H9 (cell line): ENCODE measurements at regions not wholly inside any gene's neighbourhood (a gene's known extent, or its start where the extent isn't known, plus 50 kb on each side); places are given as distances from the start of the nearest gene placed in this dataset.

Source experiments
- DNase-seq: peaks from one replicate; pipeline ENCODE4 v3.0.0-alpha.2; 2017
- H2AFZ ChIP-seq: one replicate; pipeline ENCODE4 v1.6.1; 2013; ENCODE audit warnings: mild to moderate bottlenecking, low read length, control low read depth, moderate library complexity
- H2AK5ac ChIP-seq: 2 replicates; pipeline ENCODE4 v1.6.1; 2013; ENCODE audit warnings: low read length, control low read depth, mixed read lengths; ENCODE audit not compliant: insufficient read length
- H2BK120ac ChIP-seq: one replicate; pipeline ENCODE4 v1.6.1; 2013; ENCODE audit warnings: low read depth, mild to moderate bottlenecking, low read length, control low read depth, inconsistent platforms; ENCODE audit not compliant: poor library complexity, severe bottlenecking
- H2BK12ac ChIP-seq: 2 replicates; pipeline ENCODE4 v1.6.1; 2013; ENCODE audit warnings: low read length, control low read depth, mixed read lengths, low read depth; ENCODE audit not compliant: insufficient read length
- H2BK15ac ChIP-seq: 2 replicates; pipeline ENCODE4 v1.6.1; 2013; ENCODE audit warnings: low read depth, low read length, control low read depth
- H2BK20ac ChIP-seq: one replicate; pipeline ENCODE4 v1.6.1; 2013; ENCODE audit warnings: low read depth, mild to moderate bottlenecking, low read length, control low read depth, inconsistent platforms; ENCODE audit not compliant: poor library complexity, severe bottlenecking
- H2BK5ac ChIP-seq: 2 replicates; pipeline ENCODE4 v1.6.1; 2013; ENCODE audit warnings: low read length, control low read depth, mixed read lengths; ENCODE audit not compliant: insufficient read length
- H3K14ac ChIP-seq: 2 replicates; pipeline ENCODE4 v1.6.1; 2013; ENCODE audit warnings: low read length, control low read depth; ENCODE audit not compliant: insufficient read depth
- H3K18ac ChIP-seq: 2 replicates; pipeline ENCODE4 v1.6.1; 2013; ENCODE audit warnings: low read depth, mild to moderate bottlenecking, mixed read lengths, low read length, control low read depth; ENCODE audit not compliant: insufficient read length
- H3K23ac ChIP-seq: 2 replicates; pipeline ENCODE4 v1.6.1; 2013; ENCODE audit warnings: low read length, control low read depth, mixed read lengths, low read depth; ENCODE audit not compliant: insufficient read length
- H3K23me2 ChIP-seq: 2 replicates; pipeline ENCODE4 v1.6.1; 2013; ENCODE audit warnings: low read depth, mild to moderate bottlenecking, mixed read lengths, low read length, control low read depth; ENCODE audit not compliant: insufficient read length, poor library complexity, severe bottlenecking
- H3K27ac ChIP-seq: 2 replicates; pipeline ENCODE4 v1.5.1; 2013; ENCODE audit warnings: low read length, control low read depth, mixed read lengths, low read depth; ENCODE audit not compliant: insufficient read length
- H3K27me3 ChIP-seq: 2 replicates; pipeline ENCODE4 v1.6.1; 2013; ENCODE audit warnings: low read length, control low read depth, inconsistent platforms; ENCODE audit not compliant: insufficient read depth
- H3K4ac ChIP-seq: 2 replicates; pipeline ENCODE4 v1.6.1; 2013; ENCODE audit warnings: low read depth, mild to moderate bottlenecking, control low read depth, inconsistent platforms, low read length, moderate library complexity
- H3K4me1 ChIP-seq: 2 replicates; pipeline ENCODE4 v1.6.1; 2013; ENCODE audit warnings: low read length, control low read depth, inconsistent platforms; ENCODE audit not compliant: insufficient read depth
- H3K4me2 ChIP-seq: 2 replicates; pipeline ENCODE4 v1.6.1; 2013; ENCODE audit warnings: low read length, control low read depth, mixed read lengths; ENCODE audit not compliant: insufficient read length, insufficient read depth
- H3K56ac ChIP-seq: 2 replicates; pipeline ENCODE4 v1.6.1; 2013; ENCODE audit warnings: low read depth, mild to moderate bottlenecking, mixed read lengths, low read length, control low read depth; ENCODE audit not compliant: insufficient read length
- H3K79me1 ChIP-seq: 2 replicates; pipeline ENCODE4 v1.6.1; 2013; ENCODE audit warnings: low read depth, mild to moderate bottlenecking, moderate library complexity, low read length, control low read depth, inconsistent platforms; ENCODE audit not compliant: insufficient read depth, poor library complexity, severe bottlenecking
- H3K79me2 ChIP-seq: 2 replicates; pipeline ENCODE4 v1.6.1; 2013; ENCODE audit warnings: low read length, control low read depth, inconsistent platforms; ENCODE audit not compliant: insufficient read depth
- H3K9ac ChIP-seq: 2 replicates; pipeline ENCODE4 v1.6.1; 2013; ENCODE audit warnings: low read length, control low read depth, mixed read lengths; ENCODE audit not compliant: insufficient read length; ENCODE audit errors: extremely low read depth
- H3K9me3 ChIP-seq: one replicate; pipeline ENCODE4 v1.6.1; 2013; ENCODE audit warnings: low read depth, low read length, inconsistent platforms; ENCODE audit not compliant: control insufficient read depth
- H3T11ph ChIP-seq: one replicate; pipeline ENCODE4 v1.6.1; 2013; ENCODE audit warnings: mild to moderate bottlenecking, low read length, control low read depth, inconsistent platforms
- H4K20me1 ChIP-seq: one replicate; pipeline ENCODE4 v1.6.1; 2013; ENCODE audit not compliant: control insufficient read depth, insufficient read length, insufficient read depth
- H4K5ac ChIP-seq: 2 replicates; pipeline ENCODE4 v1.6.1; 2013; ENCODE audit warnings: low read depth, mild to moderate bottlenecking, mixed read lengths, low read length, control low read depth; ENCODE audit not compliant: insufficient read length
- H4K8ac ChIP-seq: replicated peaks from 2 replicates; pipeline ENCODE4 v1.6.1; 2013; ENCODE audit warnings: low read length, control low read depth, mixed read lengths, low read depth; ENCODE audit not compliant: insufficient read length
- H4K91ac ChIP-seq: 2 replicates; pipeline ENCODE4 v1.6.1; 2013; ENCODE audit warnings: low read depth, mild to moderate bottlenecking, moderate library complexity, mixed read lengths, low read length, control low read depth; ENCODE audit not compliant: insufficient read length
- H3K27ac Mint-ChIP-seq, 3 experiments: 2 replicates in 2 of 3; 3 replicates in 1 of 3; pipeline ENCODE4 v1.8.0; 2020 to 2021; ENCODE audit warnings: mixed read lengths in 3 of 3, mild to moderate bottlenecking in 1 of 3, moderate library complexity in 1 of 3
- H3K27me3 Mint-ChIP-seq: 2 replicates; pipeline ENCODE4 v1.8.0; 2021; ENCODE audit warnings: low read depth, mild to moderate bottlenecking, moderate library complexity, mixed read lengths
- H3K36me3 Mint-ChIP-seq, 3 experiments: 2 replicates in 2 of 3; 3 replicates in 1 of 3; pipeline ENCODE4 v1.8.0; 2020 to 2021; ENCODE audit warnings: low read depth in 3 of 3, mixed read lengths in 3 of 3; ENCODE audit not compliant: insufficient read depth in 1 of 3
- H3K4me1 Mint-ChIP-seq, 2 experiments: 2 replicates each; pipeline ENCODE4 v1.8.0; 2020; ENCODE audit warnings: mixed read lengths in 2 of 2
- H3K4me3 Mint-ChIP-seq, 2 experiments: 2 replicates in 1 of 2; 3 replicates in 1 of 2; pipeline ENCODE4 v1.8.0; 2020 to 2021; ENCODE audit warnings: mild to moderate bottlenecking in 2 of 2, mixed read lengths in 2 of 2, moderate library complexity in 1 of 2
- H3K9me3 Mint-ChIP-seq, 2 experiments: 2 replicates in 1 of 2; 3 replicates in 1 of 2; pipeline ENCODE4 v1.8.0; 2020; ENCODE audit warnings: mild to moderate bottlenecking in 2 of 2, mixed read lengths in 2 of 2, moderate library complexity in 1 of 2
- WGBS: extraction: QIAGEN DNeasy Blood & Tissue Kit; methylation state at CpG from one replicate; pipeline ENCODE4 v1.1.7; 2013; ENCODE audit warnings: missing lambda C conversion rate, low lambda C conversion rate, mixed read lengths; ENCODE audit not compliant: insufficient read length; ENCODE audit errors: extremely low coverage; 5-methylcytosine and 5-hydroxymethylcytosine counted together
- TF ChIP-seq, protein P1 (sequence below): fragments of 200-600 bp; sonication (generic); conservative IDR thresholded peaks from 3 replicates; pipeline ENCODE4 v1.8.0; 2021; ENCODE audit warnings: antibody characterized with exemption, mild to moderate bottlenecking

DNA sequence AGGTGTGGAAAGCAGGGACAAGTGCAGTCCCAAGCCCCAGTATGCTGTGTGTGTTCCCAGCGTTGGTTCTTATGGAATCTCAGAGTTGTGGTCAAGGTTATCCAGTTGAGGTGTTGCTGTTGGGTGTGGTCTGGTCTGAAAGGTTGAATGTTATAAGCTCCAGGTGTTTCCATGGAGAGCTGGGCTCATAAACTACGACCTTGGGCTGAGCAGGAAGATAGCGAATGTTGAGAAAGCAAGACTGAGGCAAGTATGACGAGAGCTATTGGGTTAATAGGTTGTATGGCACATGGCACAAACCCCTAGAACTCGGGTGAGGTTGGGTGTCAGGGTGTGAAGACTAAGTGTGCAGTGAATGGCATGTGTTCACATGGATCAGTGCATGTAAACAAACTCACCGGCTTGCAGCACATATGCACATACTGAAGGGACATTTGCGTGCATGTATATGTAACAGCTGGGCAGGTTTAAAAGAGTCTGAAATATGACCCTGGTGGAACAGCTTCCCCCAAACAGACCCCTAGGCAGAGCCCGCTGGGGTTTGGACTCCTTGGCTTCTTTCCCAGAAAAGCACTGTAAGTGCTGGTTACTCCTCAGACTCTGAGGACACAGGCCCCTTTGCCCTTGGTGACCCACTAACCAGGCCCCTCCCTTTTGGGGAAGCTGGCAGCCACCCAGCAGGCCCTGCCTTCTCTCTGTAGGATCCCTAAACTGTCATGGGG is 117.5 kb downstream of the NAV1 start:
- Mint-ChIP-seq H3K36me3 (peaks cover 0 to 1% (median 0%) of the 10 kb centered on the region in 3 experiments; a peak in 1 of 7 replicates), H3K4me3 (no peak overlapping the region), H3K27me3 (peaks cover 11% of the 10 kb centered on the region), H3K4me1 (peaks cover 12 to 28% of the 10 kb centered on the region in 2 experiments), H3K27ac (no peak overlapping the region), H3K9me3 (no peaks in the 10 kb centered on the region)
- Histone ChIP-seq H3T11ph (no peak overlapping the region), H3K27ac (no peak overlapping the region), H4K20me1 (no peaks in the 10 kb centered on the region), H2BK5ac (no peak overlapping the region), H2AK5ac (no peak overlapping the region), H2BK120ac (no peak overlapping the region), H4K91ac (no peak overlapping the region), H3K56ac (no peak overlapping the region), H3K9me3 (no peaks in the 10 kb centered on the region), H3K23me2 (no peaks in the 10 kb centered on the region), H3K9ac (no peak overlapping the region), H3K23ac (no peak overlapping the region), H3K4me2 (no peak overlapping the region), H2BK12ac (no peak overlapping the region), H3K79me2 (no peaks in the 10 kb centered on the region; the same call in 1 of the 2 replicates), H2AFZ (no peak overlapping the region), H4K8ac (no peak overlapping the region), H3K27me3 (no peaks in the 10 kb centered on the region), H2BK20ac (no peak overlapping the region), H3K18ac (no peak overlapping the region), H3K4ac (no peak overlapping the region), H3K14ac (no peak overlapping the region), H3K79me1 (no peaks in the 10 kb centered on the region), H4K5ac (no peak overlapping the region), H3K4me1 (peaks cover 2% of the 10 kb centered on the region; the same call in 1 of the 2 replicates), H2BK15ac (no peak overlapping the region)
- DNase-seq = no peak
- TF ChIP-seq, protein P1, sequence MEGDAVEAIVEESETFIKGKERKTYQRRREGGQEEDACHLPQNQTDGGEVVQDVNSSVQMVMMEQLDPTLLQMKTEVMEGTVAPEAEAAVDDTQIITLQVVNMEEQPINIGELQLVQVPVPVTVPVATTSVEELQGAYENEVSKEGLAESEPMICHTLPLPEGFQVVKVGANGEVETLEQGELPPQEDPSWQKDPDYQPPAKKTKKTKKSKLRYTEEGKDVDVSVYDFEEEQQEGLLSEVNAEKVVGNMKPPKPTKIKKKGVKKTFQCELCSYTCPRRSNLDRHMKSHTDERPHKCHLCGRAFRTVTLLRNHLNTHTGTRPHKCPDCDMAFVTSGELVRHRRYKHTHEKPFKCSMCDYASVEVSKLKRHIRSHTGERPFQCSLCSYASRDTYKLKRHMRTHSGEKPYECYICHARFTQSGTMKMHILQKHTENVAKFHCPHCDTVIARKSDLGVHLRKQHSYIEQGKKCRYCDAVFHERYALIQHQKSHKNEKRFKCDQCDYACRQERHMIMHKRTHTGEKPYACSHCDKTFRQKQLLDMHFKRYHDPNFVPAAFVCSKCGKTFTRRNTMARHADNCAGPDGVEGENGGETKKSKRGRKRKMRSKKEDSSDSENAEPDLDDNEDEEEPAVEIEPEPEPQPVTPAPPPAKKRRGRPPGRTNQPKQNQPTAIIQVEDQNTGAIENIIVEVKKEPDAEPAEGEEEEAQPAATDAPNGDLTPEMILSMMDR = no peak
- WGBS = no CpG with 5 or more reads among the region's 8 CpGs
